ENCODE measurements at regions not wholly inside any gene's neighbourhood (a gene's known extent, or its start where the extent isn't known, plus 50 kb on each side); places are given as distances from the start of the nearest gene placed in this dataset.

- no peak overlapping the region for H3K4me3 ChIP-seq
- H3K9me3 ChIP-seq, result no peaks in the 10 kb centered on the region
- ATAC-seq (no peak), DNase-seq (no peak)
- WGBS, 3 donors, result 37 to 45% (median 41%) methylated on average over 5 of the region's 5 CpGs
- H3K27me3 ChIP-seq (ENCODE audit: insufficient read depth in 3 of 3, low read length in 2 of 3), result peaks cover 0 to 2% (median 0%) of the 10 kb centered on the region in 3 donors
- H3K36me3 ChIP-seq (ENCODE audit: insufficient read depth in 1 of 2, low read depth in 1 of 2), result no peaks in the 10 kb centered on the region
- no peak overlapping the region for H3K27ac ChIP-seq
- no peaks in the 10 kb centered on the region for H3K4me1 ChIP-seq
- intact Hi-C loops (cut with DNase I), result no loop called here
- no peak for TF ChIP-seq CTCF (IDR thresholded peaks at IDR 0.05)
These were observed 188.5 kb upstream of the IRX3 start for GRCh38 chr16:54475019-54475601.

GRCh38 chr16:54473226-54473993 is 186.8 kb upstream of the IRX3 start:
- DNase-seq, result peak in 1 of 2 donors; percentile 46
- Histone ChIP-seq H3K36me3 (ENCODE audit: insufficient read depth in 1 of 2, low read depth in 1 of 2) (no peaks in the 10 kb centered on the region), H3K4me3 (no peak overlapping the region), H3K27me3 (ENCODE audit: insufficient read depth in 3 of 3, low read length in 2 of 3) (peaks cover 0 to 2% (median 0%) of the 10 kb centered on the region in 3 donors), H3K27ac (no peak overlapping the region), H3K4me1 (no peaks in the 10 kb centered on the region), H3K9me3 (no peaks in the 10 kb centered on the region)
- TF ChIP-seq CTCF (IDR thresholded peaks at IDR 0.05), result no peak
- intact Hi-C loops (cut with DNase I), result no loop called here
- ATAC-seq, result peak in 1 of 4 donors; percentile 26
- 54 to 75% (median 57%) methylated on average over 8 of the region's 8 CpGs for WGBS, 3 donors

- H3K27ac ChIP-seq, result no peak overlapping the region
- peaks cover 0 to 4% (median 2%) of the 10 kb centered on the region in 3 donors for H3K27me3 ChIP-seq (ENCODE audit: insufficient read depth in 3 of 3, low read length in 2 of 3)
- H3K36me3 ChIP-seq (ENCODE audit: insufficient read depth in 1 of 2, low read depth in 1 of 2), result no peaks in the 10 kb centered on the region
- ATAC-seq (no peak), DNase-seq (no peak)
- intact Hi-C loops (cut with DNase I), result no loop called here
- no peak for TF ChIP-seq CTCF (IDR thresholded peaks at IDR 0.05)
- H3K9me3 ChIP-seq, result no peaks in the 10 kb centered on the region
- WGBS, 3 donors, result 78 to 89% (median 80%) methylated on average over 2 of the region's 2 CpGs
- no peaks in the 10 kb centered on the region for H3K4me1 ChIP-seq
- H3K4me3 ChIP-seq, result no peak overlapping the region
These were observed 180.8 kb upstream of the IRX3 start for GRCh38 chr16:54467398-54467797.

DNA sequence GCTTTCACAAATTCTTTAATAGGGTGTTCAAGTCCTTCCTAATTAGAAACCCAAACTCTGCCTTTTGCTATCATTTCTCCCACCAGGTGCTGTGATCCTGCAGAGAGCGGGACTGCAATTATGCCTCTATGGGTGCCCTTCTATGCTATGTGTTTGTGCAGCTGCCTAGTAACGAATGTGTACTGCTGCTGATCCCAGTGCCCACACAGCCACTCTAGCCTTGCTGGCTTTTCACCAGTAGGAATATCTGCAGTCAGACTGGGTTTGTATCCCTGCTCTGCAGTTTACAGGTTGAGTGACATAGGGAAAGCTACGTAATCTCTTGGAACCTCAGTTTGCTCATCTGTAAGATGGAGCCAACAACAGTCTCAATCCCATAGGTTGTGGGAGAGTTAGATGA is 179.6 kb upstream of the IRX3 start:
- Histone ChIP-seq H3K36me3 (ENCODE audit: insufficient read depth in 1 of 2, low read depth in 1 of 2) (no peaks in the 10 kb centered on the region), H3K4me3 (no peak overlapping the region), H3K27me3 (ENCODE audit: insufficient read depth in 3 of 3, low read length in 2 of 3) (peaks cover 0 to 4% (median 2%) of the 10 kb centered on the region in 3 donors), H3K27ac (no peak overlapping the region), H3K9me3 (no peaks in the 10 kb centered on the region), H3K4me1 (no peaks in the 10 kb centered on the region)
- intact Hi-C loops (cut with DNase I), result no loop called here
- TF ChIP-seq CTCF (IDR thresholded peaks at IDR 0.05), result no peak
- DNase-seq (no peak), ATAC-seq (no peak)
- 94 to 99% (median 97%) methylated on average over 3 of the region's 3 CpGs for WGBS, 3 donors

Measured in psoas muscle (tissue), 7 donors.